Sciatic nerve (tissue), 2 donors: ENCODE measurements at regions not wholly inside any gene's neighbourhood (a gene's known extent, or its start where the extent isn't known, plus 50 kb on each side); places are given as distances from the start of the nearest gene placed in this dataset.

Experiments
- ATAC-seq: fragments of 200-7000 bp; cut with Tn5 transposase; one replicate; pipeline ENCODE4 v1.9.1; 2020; ENCODE audit warnings: mild to moderate bottlenecking, moderate library complexity
- DNase-seq: peaks from one replicate; pipeline ENCODE4 v3.0.0-alpha.2; 2020; ENCODE audit warnings: low spot score
- intact Hi-C: fragments of 100-400 bp; cut with DNase I; formaldehyde crosslinking; loops from one replicate; pipeline ENCODE4 v1.14.2; 2022
- donor health status: DM: no; HTN: no; CAD: no.
- donor health status: DM: no; HTN: no; CAD: no.

DNA sequence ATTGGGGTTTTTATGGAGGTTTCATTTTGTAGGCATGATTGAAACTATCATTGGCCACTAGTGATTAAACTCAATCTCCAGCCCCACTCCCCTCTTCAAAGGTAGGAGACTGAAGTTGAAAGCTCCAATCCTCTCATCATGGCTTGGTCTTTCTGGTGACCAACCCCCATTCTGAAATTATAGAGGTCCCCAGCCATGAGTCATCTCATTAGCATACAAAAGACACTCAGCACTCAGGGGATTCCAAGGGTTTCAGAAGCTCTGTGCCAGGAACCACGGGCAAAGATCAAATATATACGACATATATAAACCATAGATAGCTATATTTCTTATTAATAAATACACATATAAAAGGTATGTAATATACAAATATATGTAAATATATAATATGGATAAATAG, 256.0 kb upstream of the POU3F3 start:
- no peak for DNase-seq
- no peak for ATAC-seq
- intact Hi-C loops, result no loop called here

DNA sequence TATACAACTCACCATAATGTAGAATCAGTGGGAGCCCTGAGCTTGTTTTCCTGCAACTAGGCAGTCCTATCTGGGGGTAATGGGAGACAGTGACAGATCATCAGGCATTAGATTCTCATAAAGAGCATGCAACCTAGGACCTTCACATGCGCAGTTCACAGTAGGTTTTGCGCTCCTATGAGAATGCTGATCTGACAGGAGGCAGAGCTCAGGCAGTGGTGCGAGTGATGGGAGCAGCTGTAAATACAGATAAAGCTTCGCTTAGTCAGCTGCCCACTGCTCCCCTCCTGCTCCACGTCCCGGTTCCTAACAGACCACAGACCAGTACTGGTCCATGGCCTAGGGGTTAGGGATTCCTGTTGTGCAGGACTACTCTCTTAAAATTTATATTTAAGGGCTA, 255.3 kb upstream of the POU3F3 start:
- no peak for DNase-seq
- ATAC-seq, result no peak
- intact Hi-C loops, result no loop called here

DNA sequence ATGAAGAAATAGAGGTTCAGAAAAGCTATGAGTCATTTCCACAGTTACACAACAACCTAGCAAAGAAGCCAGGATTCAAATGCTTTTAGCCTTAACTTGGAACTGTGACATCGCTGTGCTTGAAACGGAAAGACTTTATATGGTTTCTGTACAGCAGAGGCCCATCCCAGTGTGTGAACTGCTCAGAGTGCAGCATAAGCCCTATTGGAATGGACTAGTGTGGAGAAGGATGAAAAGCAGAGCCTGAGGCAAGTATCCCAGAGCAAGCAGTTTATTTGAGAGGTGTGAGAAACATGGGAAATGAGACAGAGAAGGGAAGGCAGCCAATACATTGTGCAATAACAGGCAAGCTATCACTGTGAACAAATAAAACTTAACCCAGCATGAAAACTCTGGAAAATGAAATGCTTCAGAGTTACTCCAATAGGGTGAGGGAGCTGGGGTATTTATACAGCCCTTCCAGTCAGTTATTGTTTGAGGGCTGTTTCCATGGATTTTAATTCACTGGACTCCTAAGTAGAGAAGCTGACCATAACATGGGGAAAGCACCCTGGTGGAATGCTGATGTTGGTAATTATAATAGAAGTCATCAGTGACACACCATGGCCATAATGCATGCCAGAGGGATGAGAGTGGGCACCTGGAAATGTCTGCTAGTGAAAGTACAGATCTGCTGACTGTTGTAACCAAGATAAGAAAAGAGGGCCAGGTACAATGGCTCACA, 254.0 kb upstream of the POU3F3 start:
- DNase-seq, result no peak
- intact Hi-C loops, result no loop called here
- ATAC-seq, result no peak

DNA sequence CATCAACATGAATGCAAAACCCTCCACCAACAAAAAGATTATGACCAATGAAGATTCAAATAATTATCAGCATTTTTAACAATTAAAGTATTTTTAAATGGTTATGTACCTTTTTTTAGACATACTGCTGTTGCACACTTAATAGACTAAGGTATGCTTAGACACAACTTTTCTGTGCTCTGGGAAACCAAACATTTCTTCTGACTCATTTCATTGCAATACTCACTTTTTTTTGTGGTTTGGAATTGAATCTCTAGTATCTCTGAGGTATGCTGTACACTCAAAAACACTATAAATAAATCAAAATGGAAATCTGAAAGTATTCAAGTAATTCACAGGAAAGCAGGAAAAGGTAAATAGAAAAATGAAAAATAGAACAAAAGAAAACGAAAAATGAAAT, 247.9 kb upstream of the POU3F3 start:
- ATAC-seq (no peak), DNase-seq (no peak)
- intact Hi-C loops, result no loop called here

DNA sequence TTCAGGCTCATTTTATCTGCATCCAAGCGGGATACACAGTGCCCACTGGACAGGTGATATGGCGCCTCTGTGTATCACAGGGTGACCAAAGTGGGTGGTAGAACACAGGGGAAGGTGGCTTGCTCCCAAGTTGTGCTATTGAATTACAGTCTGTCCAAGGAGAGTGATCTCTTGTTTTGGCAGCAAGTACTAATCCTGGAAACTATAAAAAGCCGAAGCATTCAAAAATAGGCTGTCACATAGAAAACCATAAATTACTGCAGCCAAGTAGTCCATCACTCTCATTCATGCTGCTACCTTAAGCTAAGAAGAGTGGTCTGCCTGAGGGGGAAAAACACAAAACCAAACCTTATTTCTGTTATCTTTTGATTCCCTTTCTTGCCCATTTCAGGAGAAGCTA, 237.1 kb upstream of the POU3F3 start:
- intact Hi-C loops, result no loop called here
- no peak for ATAC-seq
- DNase-seq, result no peak

DNA sequence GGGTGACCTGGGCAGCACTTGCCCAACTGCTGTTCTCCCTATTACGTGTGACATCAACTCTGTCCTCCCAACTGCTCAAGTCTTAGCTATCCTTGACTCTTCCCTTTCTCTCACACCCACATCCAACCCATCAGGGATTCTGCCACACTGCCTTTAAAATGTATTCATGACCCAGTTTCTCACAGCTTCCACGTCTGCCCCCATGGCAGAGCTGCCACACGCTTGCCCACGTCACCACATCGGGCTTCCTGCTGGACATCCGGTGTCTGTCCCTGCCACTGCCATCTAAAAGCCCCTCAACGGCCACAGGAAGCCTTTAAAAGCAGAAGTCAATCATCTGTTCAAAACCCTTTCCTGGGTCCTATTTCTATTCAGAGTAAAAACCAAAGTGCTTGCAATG, 233.1 kb upstream of the POU3F3 start:
- DNase-seq (no peak), ATAC-seq (no peak)
- intact Hi-C loops, result no loop called here

DNA sequence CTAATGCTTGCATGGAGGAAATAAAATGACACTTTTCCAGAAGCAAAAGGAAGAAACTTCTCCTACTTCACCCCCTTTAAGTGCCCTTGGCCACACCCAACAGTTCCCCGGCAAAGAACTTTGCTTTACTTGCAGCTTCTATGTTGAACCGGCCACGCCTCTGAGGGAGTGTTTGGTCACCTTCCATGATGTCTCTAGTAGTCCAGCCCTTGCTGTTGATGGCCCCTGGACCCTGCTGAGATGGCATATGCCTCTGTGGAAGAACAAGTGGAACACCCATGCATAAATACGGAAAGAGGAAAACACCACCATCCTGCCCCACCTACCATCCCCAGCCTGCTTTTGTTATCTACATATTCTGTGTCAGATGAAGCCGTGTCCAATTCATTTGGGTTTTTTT, 218.3 kb upstream of the POU3F3 start:
- no peak for DNase-seq

DNA sequence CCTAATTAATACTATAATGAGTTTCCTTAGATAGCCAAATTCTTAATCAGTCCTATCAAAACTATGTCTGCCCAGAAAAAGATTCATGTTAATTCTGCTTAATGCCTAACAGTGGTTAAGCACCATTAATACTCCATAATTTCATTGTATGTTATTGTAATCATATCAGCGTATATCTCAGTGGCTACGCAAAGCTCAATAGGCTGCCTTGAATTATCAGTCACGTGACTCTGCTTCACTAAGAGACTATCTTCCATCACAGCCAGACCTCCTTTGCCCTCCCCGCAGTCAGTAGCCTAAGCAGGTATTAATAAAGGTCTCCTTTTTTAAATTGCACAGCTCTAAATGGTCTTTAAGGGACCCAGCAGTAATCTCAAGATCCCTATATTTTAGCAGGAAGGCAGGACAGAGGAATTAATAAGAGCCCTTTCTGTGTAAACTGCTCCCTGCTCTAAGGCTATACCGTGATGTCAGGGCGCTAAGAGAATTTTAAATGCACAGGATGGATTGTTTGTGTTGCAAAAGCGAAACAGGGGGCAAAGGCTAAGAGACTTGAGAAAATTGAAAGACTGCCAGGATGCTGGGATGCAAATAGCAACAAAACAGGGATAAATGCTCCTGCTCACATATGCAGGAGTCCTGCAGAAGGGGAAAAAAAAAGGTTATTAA, 215.6 kb upstream of the POU3F3 start:
- ATAC-seq (no peak), DNase-seq (no peak)
- intact Hi-C loops, result no loop called here

More for the DNA sequence above, 218.3 kb upstream of the POU3F3 start:
- intact Hi-C loops, result no loop called here
- no peak for ATAC-seq

DNA sequence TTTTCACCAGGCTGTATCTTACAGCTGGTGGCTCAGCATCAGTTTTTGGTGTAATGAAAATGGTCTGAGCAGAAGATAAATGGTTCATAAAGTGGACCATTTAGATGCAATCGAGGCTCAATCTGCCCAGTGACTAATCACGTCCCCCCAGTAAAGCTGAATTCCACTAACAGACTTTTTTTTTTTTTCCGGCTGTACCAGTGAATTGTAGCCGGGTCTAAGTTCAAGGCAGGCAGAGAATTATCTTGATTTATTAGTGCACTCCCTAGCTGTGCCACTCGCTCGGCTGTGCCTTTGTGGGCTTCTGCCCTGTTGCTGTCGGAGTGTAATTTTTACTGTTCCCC, 215.1 kb upstream of the POU3F3 start:
- ATAC-seq (no peak), DNase-seq (no peak)
- intact Hi-C loops, result no loop called here

DNA sequence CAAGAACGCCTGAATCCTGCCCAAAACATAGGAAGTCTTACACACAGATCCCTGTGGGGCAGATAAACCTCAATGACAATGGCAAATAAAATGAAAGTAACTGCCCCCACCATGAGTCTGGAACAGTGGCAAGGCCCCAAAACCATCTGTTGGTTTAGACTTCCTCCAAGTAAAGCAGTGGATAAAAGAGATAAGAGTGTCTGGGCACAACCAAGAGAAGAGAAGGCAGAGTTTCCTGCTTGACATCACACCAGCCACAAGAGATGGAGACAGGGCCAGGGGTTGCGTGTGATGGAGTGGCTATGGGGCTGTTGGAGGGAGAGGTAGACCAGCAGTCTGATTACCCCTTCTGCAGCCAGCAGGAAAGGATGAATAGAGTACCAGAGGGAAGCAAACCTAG, 212.1 kb upstream of the POU3F3 start:
- intact Hi-C loops, result no loop called here
- DNase-seq (no peak), ATAC-seq (no peak)

DNA sequence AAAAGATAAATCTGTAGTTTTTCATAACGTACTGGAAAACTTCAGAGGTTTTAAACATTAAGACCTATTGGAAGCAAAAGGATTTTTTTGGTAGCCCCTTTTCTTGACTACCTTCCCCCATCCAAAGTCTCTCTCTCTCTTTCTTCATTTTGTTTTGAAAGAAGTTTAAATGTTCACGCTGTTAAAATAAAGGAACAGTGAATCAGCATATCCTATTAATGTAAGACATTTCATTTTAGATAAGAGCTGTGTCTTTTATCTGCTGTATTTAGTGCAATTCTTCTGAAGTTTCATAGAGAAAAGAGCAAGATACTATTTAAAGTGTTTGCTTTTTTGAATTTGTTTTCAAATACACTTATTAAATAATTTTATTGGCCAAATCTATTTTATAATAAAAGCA, 205.5 kb upstream of the POU3F3 start:
- intact Hi-C loops, result no loop called here
- ATAC-seq, result no peak
- no peak for DNase-seq

DNA sequence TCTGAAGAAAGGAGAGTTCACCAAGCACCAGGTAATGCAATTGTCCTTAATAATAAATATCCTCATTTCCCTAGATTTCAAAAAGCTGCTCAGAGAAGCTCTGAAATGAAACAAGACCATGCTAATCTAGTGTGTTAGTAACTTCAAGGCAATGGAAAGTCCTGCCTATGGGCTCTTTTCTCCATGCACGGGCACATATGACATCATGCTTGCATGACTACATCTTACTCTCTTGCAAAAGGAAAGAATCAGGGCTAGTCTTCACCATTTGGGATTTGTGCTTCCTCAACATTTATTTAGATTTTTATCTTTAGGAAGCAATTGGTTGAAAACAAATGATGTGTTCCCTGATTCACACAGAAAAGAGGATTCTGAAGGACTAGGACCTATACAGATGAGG, 204.0 kb upstream of the POU3F3 start:
- DNase-seq (no peak), ATAC-seq (no peak)
- intact Hi-C loops, result no loop called here

DNA sequence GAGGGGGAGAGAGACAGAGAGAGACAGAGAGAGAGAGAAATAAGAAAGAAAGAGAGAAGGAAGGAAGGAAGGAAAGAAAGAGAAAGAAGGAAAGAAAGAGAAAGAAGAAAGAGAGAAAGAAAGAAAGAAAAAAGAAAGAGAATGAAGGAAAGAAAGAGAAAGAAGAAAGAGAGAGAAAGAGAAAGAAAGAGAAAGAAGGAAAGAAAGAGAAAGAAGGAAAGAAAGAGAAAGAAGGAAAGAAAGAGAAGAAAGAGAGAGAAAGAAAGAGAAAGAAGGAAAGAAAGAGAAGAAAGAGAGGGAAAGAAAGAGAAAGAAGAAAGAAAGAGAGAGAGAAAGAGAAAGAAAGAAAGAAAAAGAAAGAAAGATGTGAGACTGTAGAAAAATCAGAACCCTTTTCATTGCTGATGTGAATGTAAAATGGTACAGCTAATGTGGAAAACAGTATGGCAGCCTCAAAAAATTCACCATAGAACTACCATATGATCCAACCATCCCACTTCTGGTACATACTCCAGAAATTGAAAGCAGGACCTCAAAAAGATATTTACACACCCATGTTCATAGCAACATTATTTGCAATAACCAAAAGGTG, 203.4 kb upstream of the POU3F3 start:
- DNase-seq, result no peak
- no peak for ATAC-seq
- intact Hi-C loops, result no loop called here

DNA sequence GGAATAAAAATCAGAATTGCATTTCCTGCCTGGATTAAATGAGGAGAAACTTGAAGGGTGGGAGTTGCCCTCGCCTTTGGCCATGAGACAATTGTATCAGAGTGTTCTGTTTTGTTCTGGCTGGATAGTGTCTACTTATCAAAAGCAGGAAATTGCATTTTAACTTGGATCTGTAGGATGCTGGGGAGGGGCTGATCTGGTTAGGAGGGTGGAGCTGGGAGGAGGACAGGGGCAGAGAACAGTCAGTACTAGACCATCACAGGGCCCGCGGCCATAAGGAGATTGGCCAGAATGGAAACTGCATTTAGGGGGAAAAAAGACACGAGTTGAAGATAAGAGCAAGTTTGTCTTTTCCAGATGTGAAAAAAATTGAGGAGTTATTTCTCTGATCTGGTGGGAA, 199.1 kb upstream of the POU3F3 start:
- intact Hi-C loops, result no loop called here
- DNase-seq, result no peak
- ATAC-seq, result no peak

DNA sequence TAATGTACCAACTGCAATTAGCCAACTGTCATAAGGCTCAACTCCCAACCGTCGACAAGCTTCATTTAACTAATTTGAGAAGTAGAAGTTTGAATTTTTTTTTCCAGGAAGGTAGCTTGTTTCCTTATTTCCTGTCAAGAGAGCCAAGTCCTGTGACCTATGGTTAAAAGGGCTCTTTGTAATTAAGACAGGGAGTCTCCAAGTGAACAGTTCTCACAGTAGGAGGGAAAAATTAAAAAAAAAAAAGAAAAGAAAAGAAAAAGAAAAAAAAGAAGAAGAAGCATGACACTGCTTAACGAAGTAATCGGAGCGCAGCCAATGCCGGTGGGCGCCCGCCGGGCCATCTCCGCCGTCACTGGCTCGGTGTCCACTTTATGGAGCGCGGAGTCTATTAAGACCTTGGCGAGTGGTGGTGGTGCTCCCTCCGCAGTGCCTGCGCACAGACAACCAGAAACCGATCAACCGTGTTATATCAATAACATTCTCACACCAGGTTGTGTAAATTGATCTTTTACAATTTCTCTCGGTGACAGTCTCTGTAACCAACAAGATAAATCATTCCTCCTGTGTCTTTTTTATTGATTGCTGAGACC, 197.2 kb upstream of the POU3F3 start:
- ATAC-seq, result no peak
- intact Hi-C loops, result no loop called here

DNA sequence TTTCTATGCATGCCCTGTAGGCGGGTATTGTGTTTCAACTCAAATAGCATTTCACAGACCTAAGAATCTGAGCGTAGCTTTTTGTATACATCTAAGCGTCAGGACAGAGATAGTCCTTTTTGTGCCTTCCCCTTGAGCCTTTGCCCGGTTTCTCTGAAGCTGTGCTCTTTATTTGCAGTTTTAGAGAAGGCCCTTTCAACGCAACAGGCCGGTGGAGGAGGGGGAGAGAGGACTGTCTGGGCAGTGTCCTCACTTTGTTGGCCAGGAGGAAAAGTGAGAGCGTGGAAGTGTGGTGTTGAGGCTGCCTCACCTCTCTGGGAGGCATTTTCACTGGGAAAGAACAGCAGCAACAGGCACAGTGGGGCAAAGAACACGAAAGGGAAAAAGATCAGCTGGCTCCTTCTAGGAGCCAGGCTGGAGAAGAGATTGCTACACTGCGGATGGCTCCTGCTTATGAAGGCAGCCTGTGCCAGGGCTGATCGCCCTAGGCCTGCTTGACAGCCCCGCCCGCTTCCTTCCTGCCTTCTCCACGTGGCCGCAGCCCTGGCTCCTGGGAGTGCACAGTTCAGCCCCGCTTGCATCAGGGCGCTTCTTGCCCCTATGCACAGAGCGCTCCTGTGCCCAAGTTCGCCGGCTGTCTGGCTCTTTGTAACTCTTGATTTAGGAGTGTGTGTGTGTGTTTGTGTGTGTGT, 195.6 kb upstream of the POU3F3 start:
- ATAC-seq (peak; percentile 74), DNase-seq (no peak)
- intact Hi-C loops, result no loop called here

More for the DNA sequence above, 197.2 kb upstream of the POU3F3 start:
- no peak for DNase-seq

DNA sequence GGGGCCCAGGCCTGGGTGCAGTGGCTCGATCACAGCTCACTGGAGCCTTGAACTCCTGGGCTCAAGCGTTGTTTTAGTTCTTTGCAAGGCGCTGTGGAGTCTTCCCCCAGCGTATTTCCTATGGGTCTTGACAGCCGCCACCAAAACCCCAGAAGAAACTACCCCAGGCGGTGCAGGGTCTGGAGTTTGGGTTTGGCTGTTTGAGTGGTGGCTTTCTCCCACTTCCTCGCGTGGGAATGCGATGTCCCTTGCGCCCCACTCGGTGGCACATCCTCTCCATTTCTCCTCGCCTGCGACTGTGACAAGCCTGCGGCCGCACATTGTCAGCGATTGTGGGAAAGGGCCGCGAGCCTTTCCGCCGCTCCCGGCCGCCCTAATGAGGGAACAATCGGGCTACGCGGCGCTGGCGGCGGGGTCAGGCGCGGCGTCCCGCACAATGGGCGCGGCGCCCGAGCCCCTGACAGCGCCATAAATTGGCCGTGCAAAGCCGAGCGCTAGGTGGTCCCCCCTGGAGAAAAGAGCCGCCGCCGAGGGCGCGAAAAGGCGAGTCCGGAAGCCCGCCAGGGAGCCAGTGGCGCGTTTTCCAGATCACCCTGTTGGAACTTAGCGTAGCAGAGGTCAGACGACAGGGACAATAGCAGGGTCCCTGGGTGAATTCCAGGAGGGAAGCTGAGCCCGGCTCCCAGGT, 194.9 kb upstream of the POU3F3 start:
- intact Hi-C loops, result no loop called here
- DNase-seq, result no peak
- no peak for ATAC-seq

DNA sequence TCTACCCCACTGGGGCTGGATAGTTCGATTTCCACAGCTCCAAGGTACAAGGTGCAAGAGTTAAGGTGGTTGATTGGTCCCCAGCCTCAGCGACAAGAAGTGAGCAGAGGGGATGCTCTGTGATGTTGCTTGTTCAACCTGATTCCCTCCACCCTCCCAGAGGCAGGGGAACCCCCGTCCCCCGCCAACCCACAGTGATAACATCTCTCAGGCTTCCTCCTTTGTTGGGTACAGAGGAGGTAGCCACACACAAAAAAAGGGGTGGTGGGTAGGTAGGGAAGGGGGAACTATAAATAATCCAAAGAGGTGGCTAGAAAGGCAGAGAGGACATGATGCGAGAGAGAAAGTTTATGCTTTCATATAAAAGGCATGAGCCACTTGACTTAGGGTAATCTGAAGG, 192.9 kb upstream of the POU3F3 start:
- intact Hi-C loops, result no loop called here
- no peak for ATAC-seq

DNA sequence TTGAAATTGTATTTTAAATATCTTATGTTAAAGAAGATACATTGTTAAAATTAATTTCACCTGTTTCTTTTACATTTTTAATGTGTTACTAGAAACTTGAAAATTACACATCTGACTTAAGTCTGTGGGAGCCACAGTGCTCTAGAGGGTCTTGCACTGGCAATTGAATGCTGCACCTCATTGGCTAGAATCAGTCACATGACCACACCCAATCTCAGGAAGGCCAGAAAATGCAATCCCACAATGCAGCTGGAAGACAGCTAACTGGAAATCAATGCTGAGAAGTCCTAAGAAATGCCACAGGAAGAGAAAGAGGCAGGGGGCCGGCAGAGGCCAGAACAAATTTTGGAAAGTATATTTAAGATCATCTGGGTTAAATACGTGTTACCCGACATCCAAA, 189.2 kb upstream of the POU3F3 start:
- intact Hi-C loops, result no loop called here
- ATAC-seq, result no peak
- no peak for DNase-seq

More for the DNA sequence above, 192.9 kb upstream of the POU3F3 start:
- no peak for DNase-seq
